GM12892 (cell line): ENCODE measurements at regions not wholly inside any gene's neighbourhood (a gene's known extent, or its start where the extent isn't known, plus 50 kb on each side); places are given as distances from the start of the nearest gene placed in this dataset.

Source experiments
- POLR2A ChIP-seq: IDR thresholded peaks from 2 replicates; pipeline ENCODE4 v1.6.1; 2011; ENCODE audit warnings: low read depth, low read length, control low read depth
- POLR2AphosphoS5 ChIP-seq: IDR thresholded peaks from 2 replicates; pipeline ENCODE4 v1.6.1; 2011; ENCODE audit warnings: low read depth, low read length, control low read depth
- TAF1 ChIP-seq: IDR thresholded peaks from 2 replicates; pipeline ENCODE4 v1.6.1; 2011; ENCODE audit warnings: low read depth, mild to moderate bottlenecking, control low read depth, low read length, borderline replicate concordance

GRCh38 chr2:144922519-144922918, 402.6 kb upstream of the ZEB2 start:
- no peak for TF ChIP-seq POLR2A
- no peak for TF ChIP-seq POLR2AphosphoS5
- TF ChIP-seq TAF1: no peak
